ENCODE measurements at regions not wholly inside any gene's neighbourhood (a gene's known extent, or its start where the extent isn't known, plus 50 kb on each side); places are given as distances from the start of the nearest gene placed in this dataset.
A peak's percentile ranks its signal among the peaks of the same experiment; 100 is the strongest.

- no peaks in the 10 kb centered on the region for H3K27me3 Mint-ChIP-seq
These were observed 116.2 kb upstream of the ATP1A1 start for GRCh38 chr1:116256875-116257274.

DNA sequence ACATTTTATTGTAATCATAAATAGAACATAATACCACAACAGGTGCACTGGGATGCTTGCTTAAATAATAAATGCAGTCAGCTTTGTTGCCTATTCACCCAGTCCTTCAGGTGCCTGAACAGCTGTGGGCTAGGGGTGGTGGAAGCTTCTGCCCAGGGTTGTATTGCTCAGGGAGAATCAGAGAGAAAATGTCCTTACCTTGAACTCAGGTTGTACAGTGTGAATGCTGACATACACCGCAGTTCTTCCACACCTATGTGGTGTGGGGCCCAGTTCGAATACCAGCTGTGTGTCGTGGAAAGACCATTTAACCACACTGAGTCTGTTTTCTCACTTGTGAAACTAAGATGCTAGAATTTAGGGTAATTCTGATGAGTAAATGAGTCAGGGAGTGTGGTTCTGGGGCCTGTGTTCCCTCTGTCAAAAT is 115.7 kb upstream of the ATP1A1 start:
- CTCF ChIA-PET: no interaction called here
- DNase-seq (peak; percentile 74), ATAC-seq (peak; percentile 73)
- no peak overlapping the region for H3K27ac Mint-ChIP-seq
- H3K4me3 Mint-ChIP-seq: no peak overlapping the region
- H3K9me3 Mint-ChIP-seq: no peaks in the 10 kb centered on the region
- intact Hi-C loops (cut with micrococcal nuclease): loop anchor here (10.0 kb wide), 1 partner anchor 93 kb away; no protein-coding TSS in a partner anchor
- TF ChIP-seq CTCF (IDR thresholded peaks at IDR 0.05): no peak
- no peaks in the 10 kb centered on the region for H3K36me3 Mint-ChIP-seq (ENCODE audit: low read depth)
- POLR2A ChIA-PET: interaction anchor here (0.7 to 1.5 kb wide), 3 partner anchors 13 to 117 kb away, joined by 3 to 4 read pairs (median 3); no protein-coding TSS in a partner anchor
- H3K27me3 Mint-ChIP-seq: no peaks in the 10 kb centered on the region
- peaks cover 56% of the 10 kb centered on the region for H3K4me1 Mint-ChIP-seq (ENCODE audit: low read depth)

More at GRCh38 chr1:116256875-116257274, 116.2 kb upstream of the ATP1A1 start:
- H3K4me1 Mint-ChIP-seq (ENCODE audit: low read depth): peaks cover 51% of the 10 kb centered on the region
- no peaks in the 10 kb centered on the region for H3K36me3 Mint-ChIP-seq (ENCODE audit: low read depth)
- POLR2A ChIA-PET: interaction anchor here (0.7 to 1.5 kb wide), 2 partner anchors 13 to 23 kb away, joined by 3 to 4 read pairs; no protein-coding TSS in a partner anchor
- intact Hi-C loops (cut with micrococcal nuclease): loop anchor here (10.0 kb wide), 1 partner anchor 92 kb away; no protein-coding TSS in a partner anchor
- H3K27ac Mint-ChIP-seq: no peak overlapping the region
- TF ChIP-seq CTCF (IDR thresholded peaks at IDR 0.05): no peak
- no peak overlapping the region for H3K4me3 Mint-ChIP-seq
- H3K9me3 Mint-ChIP-seq: no peaks in the 10 kb centered on the region
- DNase-seq: no peak
- CTCF ChIA-PET: interaction anchor here (2.2 kb wide), 1 partner anchor 228 kb away, joined by 7 read pairs; no protein-coding TSS in a partner anchor
- no peak for ATAC-seq

DNA sequence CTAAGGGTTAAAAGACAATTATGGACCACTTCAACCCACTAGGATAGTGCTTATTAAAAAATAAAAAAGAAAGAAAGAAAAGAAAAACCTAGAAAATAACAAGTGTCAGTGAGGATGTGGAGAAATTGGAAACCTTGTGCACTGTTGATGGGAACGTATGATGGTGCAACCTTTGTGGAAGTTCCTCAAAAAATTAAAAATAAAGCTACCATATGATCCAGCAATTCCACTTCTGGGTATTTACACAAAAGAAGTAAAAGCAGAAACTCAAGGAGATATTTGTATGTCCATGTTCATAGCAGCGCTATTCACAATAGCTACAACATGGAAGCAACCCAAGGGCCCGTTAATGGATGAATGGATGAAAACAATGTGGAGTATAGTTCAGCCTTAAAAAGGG is 115.2 kb upstream of the ATP1A1 start:
- DNase-seq: no peak
- no peak for ATAC-seq
- TF ChIP-seq CTCF (IDR thresholded peaks at IDR 0.05): no peak
- Mint-ChIP-seq H3K36me3 (ENCODE audit: low read depth) (no peaks in the 10 kb centered on the region), H3K4me1 (ENCODE audit: low read depth) (peaks cover 61% of the 10 kb centered on the region), H3K4me3 (no peak overlapping the region), H3K27me3 (no peaks in the 10 kb centered on the region), H3K27ac (no peak overlapping the region), H3K9me3 (no peaks in the 10 kb centered on the region)
- intact Hi-C loops (cut with micrococcal nuclease): loop anchor here (10.0 kb wide), 1 partner anchor 93 kb away; no protein-coding TSS in a partner anchor
- ChIA-PET CTCF (no interaction called here), POLR2A (interaction anchor here (0.8 to 1.0 kb wide), 2 partner anchors 116 to 188 kb away, joined by 3 read pairs; no protein-coding TSS in a partner anchor)

DNA sequence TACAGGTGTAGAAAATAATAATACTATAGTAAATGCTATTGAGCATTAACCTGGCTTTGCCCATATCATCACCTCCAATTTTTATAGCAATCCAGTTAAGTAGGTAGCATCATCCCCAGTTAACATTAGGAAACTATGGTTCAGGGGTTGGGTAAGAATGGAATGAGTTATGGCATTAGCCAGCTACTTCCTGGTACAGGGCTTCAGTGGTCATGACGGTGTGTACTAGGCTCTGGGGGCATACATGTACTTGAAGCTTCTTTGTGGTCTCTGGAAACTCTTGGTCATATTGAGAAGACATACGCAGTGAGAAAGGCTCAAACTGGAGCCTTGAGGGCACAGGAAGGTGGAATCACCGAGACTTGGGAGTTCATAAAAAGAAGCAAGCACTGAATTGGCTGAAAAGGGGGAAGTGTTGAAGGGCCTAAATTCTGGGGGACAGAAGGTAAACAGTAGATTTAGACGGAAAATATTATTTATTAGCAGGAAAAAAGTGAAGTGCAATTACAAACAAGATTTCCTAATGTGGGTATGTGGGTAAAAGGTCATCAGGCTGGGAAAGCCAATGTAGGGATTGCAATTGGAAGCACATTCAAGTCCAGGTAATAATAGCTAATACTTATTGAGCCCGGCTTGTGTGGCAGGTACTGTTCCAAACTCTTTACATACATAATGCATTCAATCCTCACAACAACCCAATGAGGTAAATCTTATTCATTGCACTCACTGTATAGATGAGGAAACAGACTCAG is 114.2 kb upstream of the ATP1A1 start:
- POLR2A ChIA-PET: interaction anchor here (1.0 kb wide), 1 partner anchor 187 kb away, joined by 3 read pairs; no protein-coding TSS in a partner anchor
- H3K9me3 Mint-ChIP-seq: no peaks in the 10 kb centered on the region
- intact Hi-C loops (cut with micrococcal nuclease): loop anchor here (10.0 kb wide), 1 partner anchor 94 kb away; no protein-coding TSS in a partner anchor
- CTCF ChIA-PET: interaction anchor here (0.6 to 0.7 kb wide), 2 partner anchors 23 to 227 kb away, joined by 3 to 4 read pairs; no protein-coding TSS in a partner anchor
- peak; percentile 18 for ATAC-seq
- TF ChIP-seq CTCF (IDR thresholded peaks at IDR 0.05): no peak
- peak; percentile 10 for DNase-seq
- peaks cover 63% of the 10 kb centered on the region for H3K4me1 Mint-ChIP-seq (ENCODE audit: low read depth)
- no peak overlapping the region for H3K27ac Mint-ChIP-seq
- H3K27me3 Mint-ChIP-seq: no peaks in the 10 kb centered on the region
- no peak overlapping the region for H3K4me3 Mint-ChIP-seq
- no peaks in the 10 kb centered on the region for H3K36me3 Mint-ChIP-seq (ENCODE audit: low read depth)

- Mint-ChIP-seq H3K27me3 (no peaks in the 10 kb centered on the region), H3K36me3 (ENCODE audit: low read depth) (no peaks in the 10 kb centered on the region), H3K9me3 (no peaks in the 10 kb centered on the region), H3K27ac (no peak overlapping the region), H3K4me1 (ENCODE audit: low read depth) (peaks cover 61% of the 10 kb centered on the region), H3K4me3 (no peak overlapping the region)
- intact Hi-C loops (cut with micrococcal nuclease): loop anchor here (10.0 kb wide), 1 partner anchor 95 kb away; no protein-coding TSS in a partner anchor
- peak; percentile 60 for ATAC-seq
- POLR2A ChIA-PET: no interaction called here
- TF ChIP-seq CTCF (IDR thresholded peaks at IDR 0.05): no peak
- DNase-seq: peak; percentile 11
- CTCF ChIA-PET: interaction anchor here (0.6 to 1.0 kb wide), 3 partner anchors 22 to 226 kb away, joined by 3 to 4 read pairs (median 3); no protein-coding TSS in a partner anchor
These were observed 113.4 kb upstream of the ATP1A1 start for GRCh38 chr1:116259663-116260062.
